GM11168 (cell line): ENCODE measurements at regions not wholly inside any gene's neighbourhood (a gene's known extent, or its start where the extent isn't known, plus 50 kb on each side); places are given as distances from the start of the nearest gene placed in this dataset.
"Not testable (repeated sequence)": the region's sequence is repeated elsewhere in the genome, so short reads cannot be mapped to it uniquely, and the experiment has no call there.

Experiments used
- in situ Hi-C: fragments of 300-500 bp; cut with MboI; formaldehyde crosslinking; loops from one replicate; pipeline ENCODE4 v1.12.0; 2022; ENCODE audit warnings: low sequenced_read_pairs; ENCODE audit not compliant: unreplicated experiment

GRCh38 chr14:45649051-45649450 is 396.0 kb upstream of the MIS18BP1 start:
- in situ Hi-C loops = no loop called here

DNA sequence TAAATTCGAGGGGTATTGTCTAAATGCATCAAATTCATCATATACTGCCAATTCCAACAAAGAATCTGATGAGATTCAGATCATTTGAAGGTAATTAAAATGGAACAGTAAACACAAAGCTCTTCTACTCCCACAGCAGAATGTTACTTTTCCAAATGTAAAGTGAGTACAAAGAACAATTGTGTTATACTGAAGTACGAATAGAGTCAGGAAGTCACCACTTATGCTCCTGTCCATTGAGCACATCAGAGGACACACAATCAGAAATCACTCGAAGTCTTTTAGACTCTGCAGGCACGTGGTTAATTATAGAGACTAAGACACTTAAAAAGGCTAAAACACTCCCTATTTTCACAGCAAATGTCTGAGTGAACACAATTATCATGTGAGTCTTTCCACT is 388.5 kb upstream of the MIS18BP1 start:
- in situ Hi-C loops = no loop called here

DNA sequence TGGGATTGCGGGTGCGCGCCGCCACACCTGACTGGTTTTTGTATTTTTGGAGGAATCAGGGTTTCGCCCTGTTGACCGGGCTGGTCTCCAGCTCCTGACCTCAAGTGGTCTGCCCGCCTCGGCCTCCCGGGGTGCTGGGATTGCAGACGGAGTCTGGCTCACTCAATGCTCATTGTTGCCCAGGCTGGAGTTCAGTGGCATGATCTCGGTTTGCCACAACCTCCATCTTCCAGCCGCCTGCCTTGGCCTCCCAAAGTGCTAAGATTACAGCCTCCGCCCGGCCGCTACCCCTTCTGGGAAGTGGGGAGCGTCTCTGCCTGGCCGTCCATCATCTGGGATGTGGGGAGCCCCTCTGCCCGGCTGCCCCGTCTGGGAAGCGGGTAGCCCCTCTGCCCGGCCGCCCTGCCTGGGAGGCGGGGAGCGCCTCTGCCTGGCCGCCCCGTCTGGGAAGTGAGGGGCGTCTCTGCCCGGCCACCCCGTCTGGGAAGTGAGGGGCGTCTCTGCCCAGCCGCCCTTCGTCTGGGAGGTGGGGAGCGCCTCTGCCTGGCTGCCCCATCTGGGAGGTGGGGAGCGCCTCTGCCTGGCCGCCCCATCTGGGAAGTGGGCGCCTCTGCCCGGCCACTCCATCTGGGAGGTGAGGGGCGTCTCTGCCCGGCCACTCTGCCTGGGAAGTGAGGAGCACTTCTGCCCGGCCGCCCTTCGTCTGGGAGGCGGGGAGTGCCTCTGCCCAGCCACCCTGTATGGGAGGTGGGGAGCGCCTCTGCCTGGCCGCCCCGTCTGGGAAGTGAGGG is 381.8 kb upstream of the MIS18BP1 start:
- in situ Hi-C loops = not testable (repeated sequence)

- in situ Hi-C loops = no loop called here
These were observed 380.4 kb upstream of the MIS18BP1 start for GRCh38 chr14:45633220-45633984.

GRCh38 chr14:45621731-45622130 is 368.7 kb upstream of the MIS18BP1 start:
- in situ Hi-C loops = no loop called here

DNA sequence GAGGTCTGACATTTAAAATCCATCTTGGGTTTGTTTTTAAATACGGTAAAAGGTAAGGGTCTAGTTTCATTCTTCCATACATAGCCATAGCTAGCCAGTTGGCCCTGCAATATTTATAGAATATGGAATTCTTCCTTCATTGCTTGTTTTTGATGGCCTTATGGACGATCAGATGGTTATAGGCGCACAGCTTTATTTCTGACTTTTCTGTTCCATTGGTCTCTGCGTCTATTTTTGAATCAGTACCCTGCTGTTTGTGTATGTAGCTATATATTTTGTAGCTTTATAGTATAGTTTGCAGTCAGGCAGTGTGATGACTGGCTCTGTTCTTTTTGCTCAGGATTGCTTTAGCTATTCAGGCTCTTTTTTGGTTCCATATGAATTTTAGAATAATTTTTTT is 366.8 kb upstream of the MIS18BP1 start:
- in situ Hi-C loops = no loop called here

DNA sequence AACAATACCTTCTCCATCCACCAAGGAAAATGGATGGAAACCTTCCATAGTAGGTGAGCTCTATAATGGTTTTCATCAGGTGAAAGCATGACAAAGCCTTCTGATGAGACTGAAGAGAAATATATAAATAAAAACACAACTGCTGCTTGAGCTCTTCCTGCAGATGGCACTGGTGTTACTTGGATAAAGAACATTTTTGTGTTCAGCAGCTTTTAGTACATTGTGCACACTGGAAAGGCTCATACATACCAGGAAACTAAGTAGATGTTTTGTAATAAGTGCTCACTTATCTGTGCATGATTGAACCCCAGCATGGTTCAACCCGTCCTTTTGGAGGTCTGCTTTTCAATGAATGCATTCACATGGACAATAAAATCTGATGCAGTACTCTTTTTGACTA is 357.3 kb upstream of the MIS18BP1 start:
- in situ Hi-C loops = no loop called here

- in situ Hi-C loops = no loop called here
These were observed 334.1 kb upstream of the MIS18BP1 start for GRCh38 chr14:45587142-45587541.

GRCh38 chr14:45559626-45560025 is 306.6 kb upstream of the MIS18BP1 start:
- in situ Hi-C loops = no loop called here

GRCh38 chr14:45558183-45558582 is 305.2 kb upstream of the MIS18BP1 start:
- in situ Hi-C loops = no loop called here

- in situ Hi-C loops = no loop called here
These were observed 301.0 kb upstream of the MIS18BP1 start for GRCh38 chr14:45553981-45554380.

GRCh38 chr14:45551240-45551820 is 298.3 kb upstream of the MIS18BP1 start:
- in situ Hi-C loops = not testable (repeated sequence)

DNA sequence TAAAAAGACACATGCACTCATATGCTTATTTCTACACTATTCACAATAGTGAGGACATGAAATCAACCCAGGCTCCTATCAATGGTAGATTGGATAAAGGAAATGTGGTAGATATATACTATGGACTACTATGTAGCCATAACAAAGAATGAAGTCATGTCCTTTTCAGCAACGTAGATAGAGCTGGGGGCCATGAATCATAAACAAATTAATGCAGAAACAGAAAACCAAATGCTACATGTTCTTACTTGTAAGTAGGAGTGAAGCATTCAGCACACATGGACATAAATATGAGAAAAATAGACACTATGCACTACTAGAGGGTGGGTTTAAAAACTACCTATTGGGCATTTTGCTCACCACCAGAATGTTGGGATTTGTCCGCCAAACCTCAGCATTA is 278.0 kb upstream of the MIS18BP1 start:
- in situ Hi-C loops = no loop called here

GRCh38 chr14:45526715-45527549 is 273.9 kb upstream of the MIS18BP1 start:
- in situ Hi-C loops = loop anchor here (10.0 kb wide), 1 partner anchor 102 kb away; no protein-coding TSS in a partner anchor

DNA sequence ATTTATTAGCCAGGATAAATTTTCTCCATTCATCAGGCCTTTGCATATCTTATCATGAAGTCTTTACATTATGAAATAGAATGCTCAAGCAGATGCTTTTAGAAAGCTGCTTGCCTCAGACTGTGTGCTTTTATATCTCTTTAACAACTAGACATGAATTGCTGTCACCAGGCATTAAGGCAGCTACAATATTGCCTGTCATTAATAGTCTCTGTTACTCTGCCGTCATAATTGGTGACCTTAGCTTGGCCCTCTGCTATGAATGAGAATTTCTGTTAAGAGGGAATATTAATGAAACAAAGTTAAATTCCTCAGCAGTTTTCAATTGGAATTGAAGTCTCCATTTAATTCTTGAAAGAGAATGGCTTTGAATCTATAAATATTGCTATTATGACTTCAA is 266.8 kb upstream of the MIS18BP1 start:
- in situ Hi-C loops = loop anchor here (10.0 kb wide), 1 partner anchor 95 kb away; no protein-coding TSS in a partner anchor

GRCh38 chr14:45492876-45493275 is 239.9 kb upstream of the MIS18BP1 start:
- in situ Hi-C loops = no loop called here

DNA sequence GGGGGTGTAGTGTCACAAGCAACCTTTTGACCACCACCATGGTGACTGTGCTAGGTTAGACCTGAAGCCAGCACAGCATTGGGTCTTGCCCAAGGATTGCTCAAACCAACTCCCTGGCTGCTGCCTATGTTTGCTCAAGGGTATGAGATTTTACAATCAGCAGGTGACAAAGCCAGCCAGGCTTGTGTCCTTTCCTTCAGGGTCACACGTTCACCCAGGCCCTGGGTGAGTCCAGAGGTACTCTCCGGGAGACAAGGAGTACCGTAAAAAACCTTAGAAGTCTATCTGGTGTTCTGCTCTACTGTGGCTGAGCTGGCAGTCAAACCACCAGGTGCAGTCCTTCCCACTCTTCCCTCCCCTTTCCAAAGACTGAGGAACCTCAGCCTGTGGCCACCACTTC is 238.9 kb upstream of the MIS18BP1 start:
- in situ Hi-C loops = no loop called here

GRCh38 chr14:45486599-45486998 is 233.6 kb upstream of the MIS18BP1 start:
- in situ Hi-C loops = no loop called here

GRCh38 chr14:45467023-45467422 is 214.0 kb upstream of the MIS18BP1 start:
- in situ Hi-C loops = no loop called here

GRCh38 chr14:45434221-45434620 is 181.2 kb upstream of the MIS18BP1 start:
- in situ Hi-C loops = no loop called here
